GM18870 (cell line): ENCODE measurements at regions not wholly inside any gene's neighbourhood (a gene's known extent, or its start where the extent isn't known, plus 50 kb on each side); places are given as distances from the start of the nearest gene placed in this dataset.

Source experiments
- ATAC-seq: cut with Tn5 transposase; IDR thresholded peaks from one replicate; pipeline ENCODE4 v1.9.1; 2021; ENCODE audit warnings: moderate library complexity; ENCODE audit not compliant: unreplicated experiment

DNA sequence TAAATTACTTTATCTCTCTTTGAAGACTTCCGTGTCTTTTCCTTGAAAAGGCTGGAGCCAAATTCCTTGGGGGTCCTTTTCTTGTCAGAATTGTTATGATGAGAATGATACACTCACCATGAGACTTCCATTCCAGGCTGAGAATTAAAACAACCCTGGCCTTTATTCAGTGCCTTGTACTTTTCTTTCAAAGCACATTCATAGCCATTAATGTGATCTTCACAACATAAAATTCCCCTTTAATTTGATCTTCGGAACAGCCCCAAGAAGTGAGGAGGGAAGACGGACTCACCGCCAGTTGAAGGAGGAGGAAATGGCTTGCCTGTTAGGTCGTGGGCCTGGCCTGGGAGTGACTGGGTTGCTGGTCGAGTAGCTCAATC is 127.3 kb downstream of the DDX1 start:
- no peak for ATAC-seq

DNA sequence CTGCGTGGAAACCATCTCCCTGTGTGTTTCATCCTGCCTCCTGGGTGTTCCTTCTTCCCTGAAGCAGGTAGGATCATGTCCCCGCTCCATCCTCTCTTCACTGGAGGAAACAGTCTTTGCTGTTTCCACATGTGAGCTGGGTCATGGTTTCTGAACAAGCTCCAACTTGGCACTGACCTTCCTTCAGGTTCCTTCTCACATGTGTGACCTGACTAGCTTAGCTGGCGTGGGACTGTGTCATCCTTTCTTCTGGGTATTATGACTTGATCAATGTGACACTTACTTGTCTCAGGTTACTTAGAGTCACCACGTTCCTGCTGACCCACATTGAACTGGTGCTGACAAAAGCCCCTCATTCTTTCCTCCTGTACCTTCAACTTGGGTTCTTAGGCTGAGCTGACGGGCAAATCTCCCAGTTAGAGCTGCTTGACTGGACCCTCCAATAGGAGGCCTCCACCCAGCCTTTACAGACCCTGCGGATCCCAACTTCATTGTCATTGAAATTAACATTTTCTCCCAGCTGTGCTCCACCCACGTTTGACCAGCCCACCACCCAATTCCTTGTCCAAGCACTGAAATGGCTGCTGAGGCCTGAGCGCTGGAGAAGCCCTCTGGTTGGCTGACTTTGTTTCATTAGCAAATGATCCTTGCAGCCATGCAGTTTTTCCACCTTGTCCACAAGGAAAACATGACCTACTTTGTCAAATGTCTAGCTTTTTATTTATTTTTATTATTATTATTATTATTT is 128.1 kb downstream of the DDX1 start:
- no peak for ATAC-seq

DNA sequence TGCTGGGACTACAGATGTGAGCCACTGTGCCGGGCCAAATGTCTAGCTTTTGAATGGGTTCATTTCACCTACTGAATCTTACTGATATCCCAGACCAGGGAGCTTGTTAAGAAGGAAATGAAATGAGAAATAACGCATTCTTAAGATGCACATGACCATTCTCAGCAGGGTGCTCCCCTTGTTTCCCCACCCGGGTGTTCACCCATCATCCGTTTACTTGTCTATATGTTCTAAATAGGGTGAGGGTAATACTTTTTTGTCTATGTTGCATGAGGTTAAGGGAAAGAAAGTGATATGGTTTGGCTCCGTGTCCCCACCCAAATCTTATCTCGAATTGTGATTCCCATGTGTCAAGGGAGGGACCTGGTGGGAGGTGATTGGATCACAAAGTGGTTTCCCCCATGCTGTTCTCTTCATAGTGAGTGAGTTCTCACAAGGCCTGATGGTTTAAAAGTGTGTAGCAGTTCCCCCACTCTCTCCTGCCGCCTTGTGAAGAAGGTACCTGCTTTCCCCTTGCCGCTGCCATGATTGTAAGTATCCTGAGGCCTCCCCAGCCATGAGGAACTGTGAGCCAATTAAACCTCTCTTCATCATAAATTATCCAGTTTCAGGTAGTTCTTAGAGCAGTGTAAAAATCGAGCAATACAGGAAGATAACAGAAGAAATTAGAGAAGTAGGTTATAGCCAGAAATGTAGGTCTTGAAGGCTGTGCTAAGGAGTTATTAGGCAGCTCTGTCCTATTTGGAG is 129.1 kb downstream of the DDX1 start:
- ATAC-seq, result no peak

DNA sequence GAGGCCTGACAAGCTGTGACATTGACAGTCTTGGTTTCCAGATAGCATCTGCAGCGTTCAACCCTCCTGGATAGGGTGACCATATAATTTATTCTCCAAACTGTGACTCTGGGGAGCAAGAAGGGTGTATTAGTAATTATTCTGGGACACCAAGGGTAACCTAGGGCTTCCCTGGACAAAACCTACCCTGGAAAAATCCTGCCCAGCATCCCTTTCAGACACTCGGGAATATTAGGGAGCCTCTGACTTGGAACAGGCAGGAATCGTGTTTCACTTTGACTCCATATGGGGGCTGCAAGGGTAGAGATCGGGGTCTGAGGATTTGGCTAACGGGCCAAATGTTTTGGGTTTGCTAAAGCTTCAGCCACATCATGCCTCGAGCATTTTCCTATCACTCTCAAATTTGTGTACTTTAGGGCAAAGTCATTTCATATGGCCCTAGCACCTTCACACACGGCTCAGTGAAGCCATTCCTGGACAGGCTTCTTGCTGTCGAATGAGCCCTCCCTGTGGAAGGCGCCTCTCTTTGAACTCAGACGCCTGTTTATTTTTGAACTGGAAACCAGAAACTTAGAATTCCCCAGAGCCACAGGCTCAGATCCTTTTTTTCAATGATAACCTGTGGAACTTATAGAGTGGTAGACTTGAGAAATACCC is 129.9 kb downstream of the DDX1 start:
- ATAC-seq, result no peak

DNA sequence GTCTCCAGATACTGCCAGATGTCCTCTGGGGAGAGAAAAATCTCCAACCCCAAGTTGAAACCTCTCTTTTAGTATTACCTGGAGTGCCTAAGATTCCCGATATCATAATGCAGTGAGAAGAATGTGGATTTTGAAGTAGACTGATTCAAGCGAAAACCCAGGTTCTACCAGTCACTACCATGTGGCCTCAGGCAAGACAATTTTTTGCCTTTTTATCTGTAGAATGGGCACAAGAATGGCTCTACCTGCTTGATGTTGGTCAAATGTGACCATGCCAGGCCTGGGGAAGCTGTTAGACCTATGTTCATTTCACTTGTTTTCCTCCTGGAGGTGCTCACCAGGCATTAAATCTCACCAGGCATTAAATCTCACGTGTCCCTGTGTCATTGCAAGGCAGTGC is 131.3 kb downstream of the DDX1 start:
- ATAC-seq, result no peak

DNA sequence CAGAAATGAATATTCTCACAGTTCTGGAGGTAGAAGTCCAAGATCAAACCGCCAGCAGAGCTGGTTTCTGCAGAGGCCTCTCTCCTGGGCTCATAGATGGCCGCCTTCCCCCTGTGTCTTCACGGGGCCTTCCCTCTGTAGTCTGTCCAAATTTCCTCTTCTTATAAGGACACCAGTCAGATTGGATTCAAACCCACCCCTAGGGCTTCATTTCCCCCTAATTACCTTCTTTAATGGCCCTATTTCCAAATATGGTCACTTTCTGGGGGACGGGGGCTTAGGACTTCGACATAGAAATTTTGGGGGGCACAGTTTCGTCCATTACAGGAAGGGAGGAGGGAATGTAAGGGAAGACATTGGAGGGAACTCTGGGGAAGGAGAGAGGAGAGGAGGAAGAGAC is 132.6 kb downstream of the DDX1 start:
- no peak for ATAC-seq

DNA sequence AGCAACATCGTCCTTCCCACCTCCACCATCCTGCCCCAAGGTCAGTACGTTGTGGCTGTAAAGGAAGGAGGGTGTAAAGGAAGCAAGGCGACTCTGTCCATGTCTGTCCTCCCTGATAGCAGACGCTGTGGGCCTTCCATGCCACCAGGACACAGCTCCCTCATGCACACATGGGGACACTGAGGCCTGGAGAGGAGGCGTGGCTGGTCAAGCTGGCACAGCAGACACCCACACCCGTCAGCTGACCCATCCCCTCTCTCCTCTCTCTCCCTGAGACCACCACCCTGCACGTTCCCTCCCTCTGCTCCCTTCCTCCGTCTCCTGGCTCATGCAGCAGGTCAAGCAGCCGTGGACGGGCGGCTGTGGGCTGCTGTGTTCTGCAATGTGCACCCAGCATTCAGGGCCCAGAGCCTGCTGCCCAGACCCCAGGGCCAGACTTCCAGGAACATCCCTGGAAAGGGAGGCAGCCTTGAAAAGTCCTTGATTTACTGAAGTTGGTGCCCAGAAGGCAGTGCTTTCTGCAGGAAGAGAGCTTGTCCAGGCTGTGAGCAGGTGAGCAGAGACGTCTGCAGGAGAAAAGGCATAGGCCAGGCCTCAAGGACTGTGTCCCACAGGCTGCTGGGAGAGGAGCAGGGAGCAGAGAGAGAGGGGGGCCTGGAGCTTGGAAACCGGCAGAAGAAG is 133.6 kb downstream of the DDX1 start:
- ATAC-seq, result no peak

DNA sequence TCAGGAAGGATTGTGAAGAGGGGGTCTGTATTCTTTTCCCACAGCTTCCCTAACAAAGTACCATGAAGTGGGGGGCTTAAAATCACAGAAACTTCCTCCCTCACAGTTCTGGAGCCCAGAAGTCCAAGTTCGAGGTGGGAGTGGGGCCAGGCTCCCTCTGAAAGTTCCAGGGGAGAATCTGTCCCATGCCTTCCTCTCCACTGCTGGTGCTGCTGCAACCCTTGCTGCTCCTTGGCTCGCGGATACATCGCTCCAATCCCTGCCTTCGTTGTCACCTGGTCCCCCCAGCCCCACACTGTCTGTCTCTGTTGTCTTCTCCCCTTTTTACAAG is 134.1 kb downstream of the DDX1 start:
- ATAC-seq, result no peak

DNA sequence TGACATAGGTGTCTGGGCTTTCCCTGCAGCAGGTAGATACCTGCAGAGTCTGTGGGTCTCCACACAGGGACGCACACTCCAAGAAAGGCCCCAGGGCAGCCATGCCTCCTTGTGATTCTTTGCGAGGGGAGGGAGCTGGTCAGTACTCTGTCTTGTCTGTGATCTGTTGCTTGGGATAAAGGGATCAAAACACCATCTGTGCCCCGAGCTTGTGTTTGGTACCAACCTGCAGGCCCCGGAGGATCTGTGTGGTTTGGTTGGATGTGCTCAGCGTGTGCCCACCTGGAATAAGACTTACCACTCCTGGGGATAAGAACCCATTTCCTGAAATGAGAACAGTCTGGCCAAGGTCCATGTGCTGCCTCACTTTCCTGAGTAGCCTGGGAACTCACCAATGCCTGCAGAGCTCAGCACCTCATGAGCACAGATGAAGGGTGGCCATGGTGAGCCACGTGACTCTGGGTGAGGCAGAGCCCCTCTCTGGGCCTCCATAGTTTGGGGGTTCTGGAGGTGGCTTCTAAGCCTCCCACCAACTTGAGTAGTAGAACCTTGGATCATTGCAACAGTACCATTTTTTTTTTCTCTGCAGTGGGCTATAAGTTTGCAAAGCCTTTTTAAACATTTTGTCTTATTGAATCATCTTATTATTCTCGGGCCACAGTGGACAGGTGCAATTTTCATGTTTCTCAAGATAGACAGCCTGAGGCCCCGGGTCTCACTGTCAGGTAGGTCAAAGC is 134.8 kb downstream of the DDX1 start:
- ATAC-seq, result no peak

DNA sequence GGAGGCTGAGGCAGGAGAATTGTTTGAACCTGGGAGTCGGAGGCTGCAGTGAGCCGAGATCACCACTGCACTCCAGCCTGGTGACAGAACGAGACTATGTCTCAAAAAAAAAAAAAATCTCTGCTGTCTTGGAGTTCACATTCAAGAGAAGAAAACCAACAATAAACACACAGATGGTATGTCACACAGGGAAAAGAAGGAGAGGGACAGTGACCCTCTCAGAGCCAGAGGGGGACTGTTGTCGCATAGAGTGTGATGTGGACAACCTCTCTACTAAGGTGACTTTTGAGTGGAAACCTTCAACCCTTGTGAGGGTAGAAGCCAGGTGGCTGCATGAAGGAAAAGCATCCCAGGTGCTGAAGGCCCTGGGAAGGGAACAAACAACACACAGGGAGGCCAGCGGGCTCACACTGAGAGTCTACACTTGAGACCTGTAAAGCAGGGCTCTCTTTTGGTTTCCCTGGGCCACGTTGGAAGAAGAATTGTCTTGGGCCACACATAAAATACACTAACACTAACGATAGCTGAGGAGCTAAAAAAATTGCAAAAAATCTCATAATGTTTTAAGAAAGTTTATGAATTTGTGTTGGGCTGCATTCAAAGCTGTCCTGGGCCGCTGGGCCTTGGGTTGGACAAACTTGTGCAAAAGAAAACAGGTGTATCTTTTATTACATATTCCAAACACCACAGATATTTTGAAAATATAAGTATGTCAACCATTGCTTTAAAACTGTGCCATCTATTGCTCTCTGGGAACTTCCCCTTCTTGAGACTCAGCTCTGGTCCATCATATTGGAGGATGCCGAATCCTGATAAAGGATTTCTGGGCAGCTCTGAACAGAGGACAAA is 136.0 kb downstream of the DDX1 start:
- no peak for ATAC-seq

DNA sequence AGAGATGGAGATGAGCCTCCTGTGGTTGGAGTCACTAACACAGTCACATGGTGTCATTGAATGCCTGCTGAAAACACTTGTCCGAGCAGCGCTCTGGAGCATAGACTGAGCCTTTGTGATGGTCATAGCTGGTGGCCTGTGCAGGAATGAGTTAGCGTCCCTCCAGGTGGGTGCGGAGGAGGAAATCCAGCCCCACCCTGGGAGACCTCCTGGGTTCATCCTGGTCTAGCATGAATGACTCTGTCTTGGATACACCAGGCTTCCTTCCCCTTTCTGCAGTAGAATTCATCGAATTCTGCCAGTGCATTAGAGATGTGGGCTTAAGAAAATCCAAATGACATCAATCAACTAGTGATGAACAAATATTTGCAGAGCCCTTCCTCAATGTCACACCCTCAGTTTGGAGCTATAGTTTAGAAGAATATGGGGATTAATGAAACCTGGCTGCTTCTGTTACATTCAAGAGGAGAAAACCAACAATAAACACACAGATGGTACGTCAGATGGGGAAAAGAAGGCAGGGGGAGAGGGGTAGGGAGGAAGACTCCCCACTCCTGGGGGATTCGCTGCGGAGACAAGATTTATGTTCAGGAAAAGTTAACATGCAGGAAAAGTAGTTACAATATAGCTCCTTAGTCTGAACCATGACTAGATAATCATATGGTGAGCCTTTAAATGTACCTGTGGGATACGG is 136.7 kb downstream of the DDX1 start:
- ATAC-seq, result no peak

DNA sequence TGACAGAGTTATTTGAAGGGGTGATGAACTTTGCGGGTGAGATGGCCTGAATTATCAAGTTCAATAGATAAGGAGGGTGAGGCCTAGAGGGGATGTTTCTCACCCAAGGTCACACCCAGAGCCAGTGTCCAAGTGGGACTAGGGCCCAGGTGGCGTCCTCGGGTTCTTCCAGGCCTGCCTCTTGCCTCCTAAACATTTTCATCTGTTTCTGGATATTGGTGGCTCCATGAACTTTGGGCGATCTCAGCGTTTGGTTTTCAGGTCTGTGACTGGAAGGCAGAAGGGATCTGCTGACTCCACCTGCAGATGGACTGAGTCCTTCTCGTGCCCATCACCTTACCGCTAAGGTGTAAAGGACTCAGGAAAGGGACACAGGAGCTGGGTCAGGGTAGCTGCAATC is 137.3 kb downstream of the DDX1 start:
- ATAC-seq, result no peak

DNA sequence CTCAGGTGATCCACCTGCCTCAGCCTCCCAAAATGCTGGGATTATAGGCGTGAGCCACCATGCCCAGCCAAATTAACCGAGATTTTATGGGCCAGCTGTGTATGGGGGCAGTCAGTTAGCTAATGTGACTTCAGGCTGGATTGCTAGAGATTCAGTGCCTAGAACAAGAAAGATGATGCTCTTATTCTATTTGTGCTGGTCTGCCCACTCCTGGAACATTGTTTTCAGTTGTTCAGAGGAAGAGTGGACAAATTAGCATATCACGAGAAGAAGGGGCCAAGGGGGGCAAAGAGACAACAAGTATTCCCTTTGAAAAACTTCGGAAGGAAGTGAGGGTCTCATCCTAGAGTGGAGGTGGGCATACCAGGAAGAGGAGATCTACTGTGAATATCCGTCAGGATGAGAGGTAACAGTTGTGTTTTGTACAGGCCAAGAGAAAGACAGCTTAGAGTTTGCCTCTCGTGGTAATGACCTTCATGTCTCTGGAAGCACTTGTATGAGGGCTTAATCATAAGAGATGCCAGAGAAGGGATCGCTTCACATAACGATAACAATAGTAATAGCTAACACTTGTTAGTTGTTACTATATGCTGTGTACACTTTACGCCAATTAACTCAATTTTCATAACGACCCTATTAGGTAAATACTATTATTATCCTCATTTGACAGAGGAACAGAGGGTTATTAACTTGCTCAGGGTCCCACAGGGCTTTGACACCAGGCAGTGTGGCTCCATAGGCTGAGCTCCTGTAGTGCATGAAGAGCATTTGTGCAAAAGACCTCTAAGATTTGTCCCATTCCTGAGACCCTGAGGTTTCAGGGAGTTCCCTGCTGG is 138.3 kb downstream of the DDX1 start:
- peak; percentile 2 for ATAC-seq

DNA sequence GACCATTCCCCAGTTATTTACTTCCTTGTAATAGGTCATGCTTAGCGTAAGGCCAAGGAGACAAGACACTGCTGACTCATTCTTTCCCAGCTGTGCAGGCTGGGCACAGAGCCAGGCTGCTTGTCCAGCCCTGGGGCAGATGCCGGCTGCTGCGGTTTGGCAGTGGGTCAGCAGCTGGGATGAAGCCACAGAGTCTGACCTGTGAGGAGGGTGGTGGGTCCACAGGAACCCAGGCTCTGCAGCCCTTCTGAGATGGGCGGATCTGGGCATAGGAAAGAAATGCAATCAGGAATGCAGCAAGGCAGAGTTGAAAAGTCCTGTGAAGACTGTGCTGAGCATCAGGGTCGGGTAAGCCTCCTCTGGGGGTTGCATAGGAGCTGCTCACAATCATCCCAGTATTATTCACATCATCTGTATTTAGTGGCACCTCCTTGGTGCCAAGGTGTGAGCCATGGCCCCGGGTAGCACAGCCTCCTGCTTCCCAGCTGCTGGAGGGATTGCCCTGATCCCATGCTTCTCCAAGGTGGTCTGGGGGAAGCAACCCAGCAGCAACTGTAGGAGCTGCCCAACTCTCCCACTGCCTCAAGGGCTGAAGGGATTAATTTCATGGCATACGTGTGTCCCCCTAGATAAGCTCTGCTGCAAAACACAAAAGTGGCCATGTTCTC is 139.0 kb downstream of the DDX1 start:
- peak; percentile 47 for ATAC-seq

DNA sequence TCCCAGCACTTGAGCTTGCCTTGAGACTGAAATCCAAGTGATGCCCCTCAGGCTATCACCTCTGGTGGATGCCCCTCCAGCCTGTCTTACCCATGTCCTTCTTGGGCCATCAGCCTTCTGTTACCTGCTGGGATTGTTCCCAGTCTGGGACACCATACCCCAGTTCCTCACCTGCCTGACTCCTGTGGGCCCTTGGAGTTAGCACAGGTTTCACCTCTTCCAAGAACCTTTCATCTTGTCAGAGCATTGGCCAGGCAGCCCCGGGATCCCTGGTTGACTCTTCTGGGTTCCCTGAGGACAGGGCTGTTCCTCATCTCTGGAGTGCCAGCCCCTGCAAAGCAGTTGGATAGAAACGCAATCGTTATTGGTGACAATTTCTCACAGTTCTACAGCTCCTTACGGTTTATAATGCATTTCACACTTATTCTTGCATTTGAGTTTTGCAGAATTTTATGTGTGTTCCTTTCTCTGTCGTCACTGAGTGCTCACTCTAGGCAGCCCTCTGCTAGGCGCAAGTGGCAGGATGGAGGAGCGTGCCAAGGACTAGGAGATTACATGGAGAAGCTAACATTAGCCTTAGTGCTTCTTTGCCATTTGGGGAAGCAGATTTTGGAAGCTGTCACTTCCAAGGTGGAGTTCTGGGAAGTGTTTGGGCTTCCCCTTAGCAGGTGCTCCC is 139.7 kb downstream of the DDX1 start:
- ATAC-seq, result no peak

DNA sequence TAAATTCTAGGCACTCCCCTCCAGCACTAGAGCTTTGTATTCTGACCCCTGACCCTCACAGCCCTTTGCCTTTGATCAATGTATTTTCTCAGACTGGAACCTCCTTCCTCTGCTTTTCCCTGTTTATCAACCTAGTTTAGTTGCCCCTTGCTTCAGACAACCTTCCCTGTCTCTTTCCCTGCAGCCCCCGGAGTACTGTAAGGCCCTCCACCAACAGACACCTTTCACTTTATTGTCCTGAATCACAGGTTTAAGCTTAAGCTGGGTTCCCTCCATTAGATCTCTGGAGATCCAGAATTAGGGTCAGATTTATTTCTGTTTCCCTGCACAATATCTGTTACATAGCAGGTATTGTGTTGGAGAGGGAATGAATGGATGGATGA is 140.2 kb downstream of the DDX1 start:
- ATAC-seq, result no peak

DNA sequence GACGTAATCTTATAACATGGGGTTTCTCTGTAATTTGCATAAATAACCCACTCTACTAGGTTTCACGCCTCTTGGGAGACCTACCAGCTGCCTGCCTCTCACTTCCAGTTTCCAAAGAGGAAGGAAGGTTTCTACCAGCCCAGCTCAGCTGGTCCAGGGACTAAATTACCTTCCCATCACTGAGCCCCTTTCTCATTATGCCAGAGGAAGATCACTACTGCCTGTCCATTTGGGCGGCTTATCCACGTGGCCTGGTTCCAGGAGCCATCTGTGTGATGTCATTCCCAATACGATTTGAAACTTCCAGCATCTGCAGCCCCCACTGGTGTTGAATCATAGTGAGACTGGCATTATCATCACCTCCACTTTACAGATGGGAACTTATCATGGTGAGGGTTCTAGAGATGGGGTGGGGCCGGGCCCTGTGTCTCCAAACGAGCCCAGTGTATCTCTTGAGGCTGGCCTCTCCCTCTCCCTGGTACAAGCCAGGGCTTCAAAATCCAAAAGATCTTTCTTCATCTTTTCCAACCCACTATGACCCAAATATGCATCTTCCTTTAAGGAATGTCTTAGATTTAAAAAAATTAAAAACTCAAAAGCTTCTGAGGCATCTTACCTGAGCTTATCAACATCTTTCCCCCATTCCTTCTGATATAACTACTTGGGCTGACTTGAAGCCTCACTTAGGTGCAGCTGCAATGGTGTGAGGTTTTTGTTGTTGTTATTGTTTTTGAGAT is 140.8 kb downstream of the DDX1 start:
- peak; percentile 94 for ATAC-seq
